Smooth muscle cell (in vitro differentiated cells): ENCODE measurements at regions not wholly inside any gene's neighbourhood (a gene's known extent, or its start where the extent isn't known, plus 50 kb on each side); places are given as distances from the start of the nearest gene placed in this dataset.

Source experiments
- DNase-seq: peaks from one replicate; lab custom pipeline; 2025; ENCODE audit not compliant: unreplicated experiment; lab: John Stamatoyannopoulos, UW
- H2AFZ ChIP-seq: fragments of 200-600 bp; sonication (generic); 2 replicates; pipeline ENCODE4 v1.6.0; 2016; ENCODE audit warnings: antibody characterized with exemption, low read depth, mild to moderate bottlenecking
- H3F3A ChIP-seq: fragments of 200-600 bp; sonication (generic); 2 replicates; pipeline ENCODE4 v1.6.0; 2017; ENCODE audit warnings: antibody characterized with exemption, low read depth
- H3K27ac ChIP-seq: fragments of 200-600 bp; sonication (generic); 2 replicates; pipeline ENCODE4 v1.5.1; 2016; ENCODE audit warnings: low read depth, mild to moderate bottlenecking
- H3K27me3 ChIP-seq: fragments of 200-600 bp; sonication (generic); 2 replicates; pipeline ENCODE4 v1.6.1; 2016; ENCODE audit warnings: low read depth, mild to moderate bottlenecking
- H3K36me3 ChIP-seq: fragments of 200-600 bp; sonication (generic); 2 replicates; pipeline ENCODE4 v1.5.1; 2016; ENCODE audit warnings: low read depth
- H3K4me1 ChIP-seq: fragments of 200-600 bp; sonication (generic); 2 replicates; pipeline ENCODE4 v1.5.1; 2016; ENCODE audit warnings: low read depth
- H3K4me2 ChIP-seq: fragments of 200-600 bp; sonication (generic); 2 replicates; pipeline ENCODE4 v1.6.0; 2016; ENCODE audit warnings: mild to moderate bottlenecking
- H3K4me3 ChIP-seq: fragments of 200-600 bp; sonication (generic); 2 replicates; pipeline ENCODE4 v1.5.1; 2016; ENCODE audit warnings: mild to moderate bottlenecking
- H3K79me2 ChIP-seq: fragments of 200-600 bp; sonication (generic); 2 replicates; pipeline ENCODE4 v1.6.0; 2016; ENCODE audit warnings: low read depth, mild to moderate bottlenecking
- H3K9ac ChIP-seq: fragments of 200-600 bp; sonication (generic); 2 replicates; pipeline ENCODE4 v1.6.0; 2016; ENCODE audit warnings: low read depth
- H3K9me3 ChIP-seq: fragments of 200-600 bp; sonication (generic); replicated peaks from 2 replicates; pipeline ENCODE4 v1.5.1; 2016; ENCODE audit warnings: low read depth
- H4K20me1 ChIP-seq: fragments of 200-600 bp; sonication (generic); 2 replicates; pipeline ENCODE4 v1.6.0; 2016; ENCODE audit warnings: low read depth
- CTCF ChIP-seq: fragments of 200-600 bp; sonication (generic); IDR thresholded peaks from 2 replicates; pipeline ENCODE4 v1.5.1; 2017; ENCODE audit warnings: borderline replicate concordance, mild to moderate bottlenecking, antibody characterized with exemption; ENCODE audit not compliant: insufficient read depth, poor library complexity, severe bottlenecking
- WGBS: methylation state at CpG from one replicate; pipeline ENCODE4 v1.1.7; 2016; ENCODE audit warnings: low lambda C conversion rate; 5-methylcytosine and 5-hydroxymethylcytosine counted together

- H4K20me1 ChIP-seq, result no peaks in the 10 kb centered on the region
- no peak overlapping the region for H2AFZ ChIP-seq
- H3K36me3 ChIP-seq, result no peaks in the 10 kb centered on the region
- no peak for DNase-seq
- peaks cover 14% of the 10 kb centered on the region for H3F3A ChIP-seq
- no peak overlapping the region for H3K27ac ChIP-seq
- H3K4me1 ChIP-seq, result peaks cover 9% of the 10 kb centered on the region
- no peak for TF ChIP-seq CTCF
- no peaks in the 10 kb centered on the region for H3K9me3 ChIP-seq
- no peak overlapping the region for H3K4me2 ChIP-seq
- no peaks in the 10 kb centered on the region for H3K27me3 ChIP-seq
- H3K79me2 ChIP-seq, result no peaks in the 10 kb centered on the region
- WGBS, result 93% methylated on average over 2 of the region's 2 CpGs
- H3K9ac ChIP-seq, result no peak overlapping the region
- no peak overlapping the region for H3K4me3 ChIP-seq
Measured at GRCh38 chr1:55699228-55699627, 484.1 kb upstream of the USP24 start.

- WGBS, result 73% methylated on average over 4 of the region's 4 CpGs
- Histone ChIP-seq H3K9me3 (no peaks in the 10 kb centered on the region), H3K27ac (peak overlapping the region; percentile 4), H4K20me1 (no peaks in the 10 kb centered on the region), H3K79me2 (no peaks in the 10 kb centered on the region), H3K4me2 (no peak overlapping the region), H3K4me1 (peaks cover 9% of the 10 kb centered on the region), H3K4me3 (no peak overlapping the region), H2AFZ (no peak overlapping the region), H3K36me3 (no peaks in the 10 kb centered on the region), H3K9ac (no peak overlapping the region), H3F3A (peaks cover 23% of the 10 kb centered on the region), H3K27me3 (no peaks in the 10 kb centered on the region)
- DNase-seq, result no peak
- TF ChIP-seq CTCF, result no peak
Measured at GRCh38 chr1:55697997-55698535, 482.9 kb upstream of the USP24 start.

GRCh38 chr1:55696891-55697290 is 481.7 kb upstream of the USP24 start:
- Histone ChIP-seq H3K4me3 (no peak overlapping the region), H3K4me1 (peaks cover 9% of the 10 kb centered on the region), H3K9me3 (no peaks in the 10 kb centered on the region), H2AFZ (peak overlapping the region; percentile 6), H3K36me3 (no peaks in the 10 kb centered on the region), H3K4me2 (no peak overlapping the region), H3K27ac (peak overlapping the region; percentile 97), H3F3A (peaks cover 23% of the 10 kb centered on the region), H3K9ac (peak overlapping the region; percentile 9), H3K79me2 (no peaks in the 10 kb centered on the region), H3K27me3 (no peaks in the 10 kb centered on the region), H4K20me1 (no peaks in the 10 kb centered on the region)
- WGBS, result 100% methylated on average over 2 of the region's 2 CpGs
- no peak for TF ChIP-seq CTCF
- no peak for DNase-seq

- H3K4me2 ChIP-seq, result peak overlapping the region; percentile 77
- DNase-seq, result no peak
Measured at GRCh38 chr1:55696181-55696754, 481.1 kb upstream of the USP24 start.

More at GRCh38 chr1:55696181-55696754, 481.1 kb upstream of the USP24 start:
- H4K20me1 ChIP-seq, result no peaks in the 10 kb centered on the region
- no peaks in the 10 kb centered on the region for H3K36me3 ChIP-seq
- H3K27me3 ChIP-seq, result no peaks in the 10 kb centered on the region
- TF ChIP-seq CTCF, result no peak
- H3K9me3 ChIP-seq, result no peaks in the 10 kb centered on the region
- no peaks in the 10 kb centered on the region for H3K79me2 ChIP-seq
- peak overlapping the region; percentile 97 for H3K27ac ChIP-seq
- H2AFZ ChIP-seq, result peak overlapping the region; percentile 6
- 30% methylated on average over 10 of the region's 10 CpGs for WGBS
- H3K4me3 ChIP-seq, result no peak overlapping the region
- H3K4me1 ChIP-seq, result peaks cover 9% of the 10 kb centered on the region
- H3F3A ChIP-seq, result peaks cover 23% of the 10 kb centered on the region
- H3K9ac ChIP-seq, result peak overlapping the region; percentile 81
